ENCODE measurements at regions not wholly inside any gene's neighbourhood (a gene's known extent, or its start where the extent isn't known, plus 50 kb on each side); places are given as distances from the start of the nearest gene placed in this dataset.

DNA sequence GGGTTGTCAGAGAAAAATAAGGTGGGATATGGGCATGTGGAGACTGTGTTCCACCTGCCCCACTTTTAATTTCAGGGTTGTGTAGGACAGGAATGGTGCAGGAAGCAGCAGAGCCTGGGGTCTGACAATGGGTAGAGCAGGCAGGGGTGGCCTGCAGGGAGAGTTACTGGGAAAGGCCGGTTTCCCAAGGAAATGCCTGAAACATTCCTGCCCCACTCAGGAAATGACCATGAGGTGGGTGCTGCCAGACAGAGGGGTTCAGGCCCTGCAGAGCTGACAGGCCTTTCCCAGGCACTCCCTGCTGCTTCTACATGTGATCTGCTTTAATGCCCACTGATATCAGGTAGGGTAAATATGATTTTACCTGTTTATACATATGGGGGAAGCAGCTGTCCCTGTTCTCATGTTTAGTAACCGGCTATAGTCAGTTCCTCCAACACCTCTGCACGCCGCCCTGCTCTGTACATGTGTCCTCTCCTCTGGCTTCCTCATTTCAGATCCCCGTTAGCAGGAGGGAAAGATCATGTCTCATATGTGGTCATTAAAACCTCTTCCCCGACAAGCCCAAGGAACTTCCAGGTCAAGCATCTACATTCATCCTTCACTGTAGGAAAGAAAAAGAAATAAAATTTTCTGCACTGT is 118.6 kb upstream of the PRSS58 start:
- TF ChIP-seq EZH2 (IDR thresholded peaks at IDR 0.05) (no peak), YY1 (IDR thresholded peaks at IDR 0.05; ENCODE audit: extremely low read depth, insufficient replicate concordance, low read depth, low read length) (no peak), SIN3A (IDR thresholded peaks at IDR 0.05; ENCODE audit: low read depth) (no peak)
- TF ChIP-seq, protein P1, sequence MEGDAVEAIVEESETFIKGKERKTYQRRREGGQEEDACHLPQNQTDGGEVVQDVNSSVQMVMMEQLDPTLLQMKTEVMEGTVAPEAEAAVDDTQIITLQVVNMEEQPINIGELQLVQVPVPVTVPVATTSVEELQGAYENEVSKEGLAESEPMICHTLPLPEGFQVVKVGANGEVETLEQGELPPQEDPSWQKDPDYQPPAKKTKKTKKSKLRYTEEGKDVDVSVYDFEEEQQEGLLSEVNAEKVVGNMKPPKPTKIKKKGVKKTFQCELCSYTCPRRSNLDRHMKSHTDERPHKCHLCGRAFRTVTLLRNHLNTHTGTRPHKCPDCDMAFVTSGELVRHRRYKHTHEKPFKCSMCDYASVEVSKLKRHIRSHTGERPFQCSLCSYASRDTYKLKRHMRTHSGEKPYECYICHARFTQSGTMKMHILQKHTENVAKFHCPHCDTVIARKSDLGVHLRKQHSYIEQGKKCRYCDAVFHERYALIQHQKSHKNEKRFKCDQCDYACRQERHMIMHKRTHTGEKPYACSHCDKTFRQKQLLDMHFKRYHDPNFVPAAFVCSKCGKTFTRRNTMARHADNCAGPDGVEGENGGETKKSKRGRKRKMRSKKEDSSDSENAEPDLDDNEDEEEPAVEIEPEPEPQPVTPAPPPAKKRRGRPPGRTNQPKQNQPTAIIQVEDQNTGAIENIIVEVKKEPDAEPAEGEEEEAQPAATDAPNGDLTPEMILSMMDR (IDR thresholded peaks at IDR 0.05 in 2 of 3, conservative IDR thresholded peaks at IDR 0.05 in 1 of 3; ENCODE audit: borderline replicate concordance in 1 of 3, insufficient read depth in 1 of 3, low read depth in 2 of 3, low read length in 2 of 3), result no peak
- TF ChIP-seq, protein P2, sequence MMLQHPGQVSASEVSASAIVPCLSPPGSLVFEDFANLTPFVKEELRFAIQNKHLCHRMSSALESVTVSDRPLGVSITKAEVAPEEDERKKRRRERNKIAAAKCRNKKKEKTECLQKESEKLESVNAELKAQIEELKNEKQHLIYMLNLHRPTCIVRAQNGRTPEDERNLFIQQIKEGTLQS (IDR thresholded peaks at IDR 0.05), result no peak
- TF ChIP-seq, protein P3, sequence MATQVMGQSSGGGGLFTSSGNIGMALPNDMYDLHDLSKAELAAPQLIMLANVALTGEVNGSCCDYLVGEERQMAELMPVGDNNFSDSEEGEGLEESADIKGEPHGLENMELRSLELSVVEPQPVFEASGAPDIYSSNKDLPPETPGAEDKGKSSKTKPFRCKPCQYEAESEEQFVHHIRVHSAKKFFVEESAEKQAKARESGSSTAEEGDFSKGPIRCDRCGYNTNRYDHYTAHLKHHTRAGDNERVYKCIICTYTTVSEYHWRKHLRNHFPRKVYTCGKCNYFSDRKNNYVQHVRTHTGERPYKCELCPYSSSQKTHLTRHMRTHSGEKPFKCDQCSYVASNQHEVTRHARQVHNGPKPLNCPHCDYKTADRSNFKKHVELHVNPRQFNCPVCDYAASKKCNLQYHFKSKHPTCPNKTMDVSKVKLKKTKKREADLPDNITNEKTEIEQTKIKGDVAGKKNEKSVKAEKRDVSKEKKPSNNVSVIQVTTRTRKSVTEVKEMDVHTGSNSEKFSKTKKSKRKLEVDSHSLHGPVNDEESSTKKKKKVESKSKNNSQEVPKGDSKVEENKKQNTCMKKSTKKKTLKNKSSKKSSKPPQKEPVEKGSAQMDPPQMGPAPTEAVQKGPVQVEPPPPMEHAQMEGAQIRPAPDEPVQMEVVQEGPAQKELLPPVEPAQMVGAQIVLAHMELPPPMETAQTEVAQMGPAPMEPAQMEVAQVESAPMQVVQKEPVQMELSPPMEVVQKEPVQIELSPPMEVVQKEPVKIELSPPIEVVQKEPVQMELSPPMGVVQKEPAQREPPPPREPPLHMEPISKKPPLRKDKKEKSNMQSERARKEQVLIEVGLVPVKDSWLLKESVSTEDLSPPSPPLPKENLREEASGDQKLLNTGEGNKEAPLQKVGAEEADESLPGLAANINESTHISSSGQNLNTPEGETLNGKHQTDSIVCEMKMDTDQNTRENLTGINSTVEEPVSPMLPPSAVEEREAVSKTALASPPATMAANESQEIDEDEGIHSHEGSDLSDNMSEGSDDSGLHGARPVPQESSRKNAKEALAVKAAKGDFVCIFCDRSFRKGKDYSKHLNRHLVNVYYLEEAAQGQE (IDR thresholded peaks at IDR 0.05; ENCODE audit: low read depth), result no peak

All from HCT116 (cell line).